D721Med (cell line): ENCODE measurements at regions not wholly inside any gene's neighbourhood (a gene's known extent, or its start where the extent isn't known, plus 50 kb on each side); places are given as distances from the start of the nearest gene placed in this dataset.

Experiments used
- DNase-seq: peaks from one replicate; pipeline ENCODE4 v3.0.0; 2011; ENCODE audit warnings: low spot score; ENCODE audit not compliant: insufficient read length
- FAIRE-seq: peaks from 2 replicates; lab custom pipeline; 2011; peaks lifted over from hg19 to GRCh38; lab: Jason Lieb, UNC
- TF ChIP-seq, protein P1 (sequence below): IDR thresholded peaks from 2 replicates; pipeline ENCODE4 v1.5.1; 2012; ENCODE audit warnings: mild to moderate bottlenecking, control low read depth; ENCODE audit not compliant: insufficient read depth; ENCODE audit errors: missing control alignments

GRCh38 chr6:82651845-82652335 lies 288.3 kb downstream of the TPBG start:
- FAIRE-seq (no peak), DNase-seq (no peak)
- TF ChIP-seq, protein P1, sequence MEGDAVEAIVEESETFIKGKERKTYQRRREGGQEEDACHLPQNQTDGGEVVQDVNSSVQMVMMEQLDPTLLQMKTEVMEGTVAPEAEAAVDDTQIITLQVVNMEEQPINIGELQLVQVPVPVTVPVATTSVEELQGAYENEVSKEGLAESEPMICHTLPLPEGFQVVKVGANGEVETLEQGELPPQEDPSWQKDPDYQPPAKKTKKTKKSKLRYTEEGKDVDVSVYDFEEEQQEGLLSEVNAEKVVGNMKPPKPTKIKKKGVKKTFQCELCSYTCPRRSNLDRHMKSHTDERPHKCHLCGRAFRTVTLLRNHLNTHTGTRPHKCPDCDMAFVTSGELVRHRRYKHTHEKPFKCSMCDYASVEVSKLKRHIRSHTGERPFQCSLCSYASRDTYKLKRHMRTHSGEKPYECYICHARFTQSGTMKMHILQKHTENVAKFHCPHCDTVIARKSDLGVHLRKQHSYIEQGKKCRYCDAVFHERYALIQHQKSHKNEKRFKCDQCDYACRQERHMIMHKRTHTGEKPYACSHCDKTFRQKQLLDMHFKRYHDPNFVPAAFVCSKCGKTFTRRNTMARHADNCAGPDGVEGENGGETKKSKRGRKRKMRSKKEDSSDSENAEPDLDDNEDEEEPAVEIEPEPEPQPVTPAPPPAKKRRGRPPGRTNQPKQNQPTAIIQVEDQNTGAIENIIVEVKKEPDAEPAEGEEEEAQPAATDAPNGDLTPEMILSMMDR = no peak

- FAIRE-seq (no peak), DNase-seq (no peak)
- TF ChIP-seq, protein P1 = no peak
Measured at GRCh38 chr6:82679232-82679631, 315.6 kb downstream of the TPBG start.

DNA sequence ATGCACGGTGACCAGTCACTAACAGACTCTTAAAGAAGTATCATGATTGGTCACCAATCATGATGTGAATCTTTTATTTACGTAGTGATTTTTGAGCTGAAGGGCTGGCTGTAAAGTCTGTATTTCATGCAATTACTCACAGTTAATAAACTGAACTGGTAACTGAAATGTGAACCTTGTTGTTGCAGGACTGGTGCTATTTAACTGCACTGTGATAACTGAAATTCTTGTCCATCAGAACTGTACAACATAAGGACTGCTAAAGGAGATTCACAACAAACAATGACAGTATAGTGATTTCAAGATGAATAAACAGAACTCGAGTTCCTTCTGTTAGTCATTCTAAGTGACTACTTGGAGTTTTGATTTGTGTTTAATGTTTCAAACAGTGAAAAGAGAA lies 316.6 kb downstream of the TPBG start:
- DNase-seq (no peak), FAIRE-seq (no peak)
- TF ChIP-seq, protein P1 = no peak

DNA sequence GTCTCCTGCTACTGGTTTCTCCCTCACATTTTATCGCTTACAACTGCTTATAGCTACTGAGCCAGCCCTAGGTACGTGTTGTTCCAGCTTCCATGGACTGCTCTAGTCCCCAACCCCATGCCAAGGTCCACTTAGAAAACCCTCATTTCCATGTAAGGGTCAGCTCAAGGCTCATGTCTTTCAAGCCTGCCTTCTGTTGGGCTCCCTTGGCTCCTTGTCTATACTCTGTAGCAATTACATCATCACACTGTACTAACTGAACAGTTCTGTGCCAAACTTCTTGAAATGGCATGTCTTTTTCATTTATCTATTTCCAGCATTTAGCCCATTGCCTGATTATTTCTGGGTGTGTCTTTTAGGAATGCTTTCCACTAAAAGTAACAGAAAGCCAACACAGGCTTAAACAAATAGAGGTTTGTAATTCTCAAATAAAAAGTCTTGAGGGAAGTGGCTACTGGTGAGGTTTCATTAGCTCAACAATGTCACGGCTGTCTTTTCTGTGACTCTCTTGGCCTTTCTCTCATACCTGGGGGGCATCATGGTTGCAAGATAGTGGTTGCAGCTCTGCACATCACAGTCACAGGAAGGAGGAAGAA lies 317.6 kb downstream of the TPBG start:
- DNase-seq (no peak), FAIRE-seq (no peak)
- TF ChIP-seq, protein P1 = no peak

GRCh38 chr6:82686719-82687118 lies 323.1 kb downstream of the TPBG start:
- TF ChIP-seq, protein P1 = no peak
- FAIRE-seq (no peak), DNase-seq (no peak)

DNA sequence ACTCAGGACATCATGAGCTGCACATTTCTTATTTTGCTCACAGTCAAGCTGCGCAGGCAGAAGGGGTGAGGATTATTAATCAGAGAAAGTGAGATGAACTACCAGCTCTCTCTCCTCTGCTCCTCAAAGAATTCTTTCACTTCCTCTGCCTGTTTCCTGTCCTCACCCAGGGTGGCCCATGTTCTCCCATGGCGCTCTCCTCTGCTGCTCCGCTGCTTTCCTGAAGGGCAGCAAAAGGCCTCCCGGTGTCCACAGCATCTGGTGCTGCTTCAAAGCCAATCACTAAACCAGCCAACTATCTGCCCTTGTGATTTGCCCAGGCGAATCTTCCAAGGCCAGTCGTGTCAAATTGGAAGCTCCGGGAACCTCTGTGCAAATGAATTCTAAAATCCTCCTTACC lies 324.2 kb downstream of the TPBG start:
- FAIRE-seq (no peak), DNase-seq (no peak)
- TF ChIP-seq, protein P1 = no peak

- TF ChIP-seq, protein P1 = no peak
- DNase-seq (no peak), FAIRE-seq (no peak)
Measured at GRCh38 chr6:82690283-82690682, 326.7 kb downstream of the TPBG start.
